K562 (cell line): ENCODE measurements at regions not wholly inside any gene's neighbourhood (a gene's known extent, or its start where the extent isn't known, plus 50 kb on each side); places are given as distances from the start of the nearest gene placed in this dataset.

Experiments
- TF ChIP-seq, protein P1 (sequence below): fragments of 450-650 bp; IDR thresholded peaks from 2 replicates; pipeline ENCODE4 v1.6.1; 2016; ENCODE audit warnings: mild to moderate bottlenecking, moderate library complexity

DNA sequence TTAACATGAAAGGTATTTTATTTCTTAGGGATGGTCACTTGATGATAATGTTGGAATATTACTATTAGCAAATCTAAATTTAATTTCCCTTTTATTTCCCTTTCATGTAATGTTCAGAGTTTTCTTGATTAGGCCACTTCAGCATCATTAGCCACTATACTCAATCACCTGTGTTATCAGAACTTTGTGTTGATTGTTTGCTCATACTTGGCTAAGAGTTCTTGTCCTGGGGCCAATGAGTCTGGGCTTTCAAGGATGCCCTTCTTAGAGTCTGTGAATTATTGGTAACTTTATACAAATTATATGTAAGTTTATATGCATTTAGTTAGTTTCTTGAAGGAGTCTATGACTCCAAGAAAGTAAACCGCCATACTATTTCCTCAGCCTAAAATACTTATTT is 408.0 kb upstream of the DDX18 start (continued):
- TF ChIP-seq, protein P1, sequence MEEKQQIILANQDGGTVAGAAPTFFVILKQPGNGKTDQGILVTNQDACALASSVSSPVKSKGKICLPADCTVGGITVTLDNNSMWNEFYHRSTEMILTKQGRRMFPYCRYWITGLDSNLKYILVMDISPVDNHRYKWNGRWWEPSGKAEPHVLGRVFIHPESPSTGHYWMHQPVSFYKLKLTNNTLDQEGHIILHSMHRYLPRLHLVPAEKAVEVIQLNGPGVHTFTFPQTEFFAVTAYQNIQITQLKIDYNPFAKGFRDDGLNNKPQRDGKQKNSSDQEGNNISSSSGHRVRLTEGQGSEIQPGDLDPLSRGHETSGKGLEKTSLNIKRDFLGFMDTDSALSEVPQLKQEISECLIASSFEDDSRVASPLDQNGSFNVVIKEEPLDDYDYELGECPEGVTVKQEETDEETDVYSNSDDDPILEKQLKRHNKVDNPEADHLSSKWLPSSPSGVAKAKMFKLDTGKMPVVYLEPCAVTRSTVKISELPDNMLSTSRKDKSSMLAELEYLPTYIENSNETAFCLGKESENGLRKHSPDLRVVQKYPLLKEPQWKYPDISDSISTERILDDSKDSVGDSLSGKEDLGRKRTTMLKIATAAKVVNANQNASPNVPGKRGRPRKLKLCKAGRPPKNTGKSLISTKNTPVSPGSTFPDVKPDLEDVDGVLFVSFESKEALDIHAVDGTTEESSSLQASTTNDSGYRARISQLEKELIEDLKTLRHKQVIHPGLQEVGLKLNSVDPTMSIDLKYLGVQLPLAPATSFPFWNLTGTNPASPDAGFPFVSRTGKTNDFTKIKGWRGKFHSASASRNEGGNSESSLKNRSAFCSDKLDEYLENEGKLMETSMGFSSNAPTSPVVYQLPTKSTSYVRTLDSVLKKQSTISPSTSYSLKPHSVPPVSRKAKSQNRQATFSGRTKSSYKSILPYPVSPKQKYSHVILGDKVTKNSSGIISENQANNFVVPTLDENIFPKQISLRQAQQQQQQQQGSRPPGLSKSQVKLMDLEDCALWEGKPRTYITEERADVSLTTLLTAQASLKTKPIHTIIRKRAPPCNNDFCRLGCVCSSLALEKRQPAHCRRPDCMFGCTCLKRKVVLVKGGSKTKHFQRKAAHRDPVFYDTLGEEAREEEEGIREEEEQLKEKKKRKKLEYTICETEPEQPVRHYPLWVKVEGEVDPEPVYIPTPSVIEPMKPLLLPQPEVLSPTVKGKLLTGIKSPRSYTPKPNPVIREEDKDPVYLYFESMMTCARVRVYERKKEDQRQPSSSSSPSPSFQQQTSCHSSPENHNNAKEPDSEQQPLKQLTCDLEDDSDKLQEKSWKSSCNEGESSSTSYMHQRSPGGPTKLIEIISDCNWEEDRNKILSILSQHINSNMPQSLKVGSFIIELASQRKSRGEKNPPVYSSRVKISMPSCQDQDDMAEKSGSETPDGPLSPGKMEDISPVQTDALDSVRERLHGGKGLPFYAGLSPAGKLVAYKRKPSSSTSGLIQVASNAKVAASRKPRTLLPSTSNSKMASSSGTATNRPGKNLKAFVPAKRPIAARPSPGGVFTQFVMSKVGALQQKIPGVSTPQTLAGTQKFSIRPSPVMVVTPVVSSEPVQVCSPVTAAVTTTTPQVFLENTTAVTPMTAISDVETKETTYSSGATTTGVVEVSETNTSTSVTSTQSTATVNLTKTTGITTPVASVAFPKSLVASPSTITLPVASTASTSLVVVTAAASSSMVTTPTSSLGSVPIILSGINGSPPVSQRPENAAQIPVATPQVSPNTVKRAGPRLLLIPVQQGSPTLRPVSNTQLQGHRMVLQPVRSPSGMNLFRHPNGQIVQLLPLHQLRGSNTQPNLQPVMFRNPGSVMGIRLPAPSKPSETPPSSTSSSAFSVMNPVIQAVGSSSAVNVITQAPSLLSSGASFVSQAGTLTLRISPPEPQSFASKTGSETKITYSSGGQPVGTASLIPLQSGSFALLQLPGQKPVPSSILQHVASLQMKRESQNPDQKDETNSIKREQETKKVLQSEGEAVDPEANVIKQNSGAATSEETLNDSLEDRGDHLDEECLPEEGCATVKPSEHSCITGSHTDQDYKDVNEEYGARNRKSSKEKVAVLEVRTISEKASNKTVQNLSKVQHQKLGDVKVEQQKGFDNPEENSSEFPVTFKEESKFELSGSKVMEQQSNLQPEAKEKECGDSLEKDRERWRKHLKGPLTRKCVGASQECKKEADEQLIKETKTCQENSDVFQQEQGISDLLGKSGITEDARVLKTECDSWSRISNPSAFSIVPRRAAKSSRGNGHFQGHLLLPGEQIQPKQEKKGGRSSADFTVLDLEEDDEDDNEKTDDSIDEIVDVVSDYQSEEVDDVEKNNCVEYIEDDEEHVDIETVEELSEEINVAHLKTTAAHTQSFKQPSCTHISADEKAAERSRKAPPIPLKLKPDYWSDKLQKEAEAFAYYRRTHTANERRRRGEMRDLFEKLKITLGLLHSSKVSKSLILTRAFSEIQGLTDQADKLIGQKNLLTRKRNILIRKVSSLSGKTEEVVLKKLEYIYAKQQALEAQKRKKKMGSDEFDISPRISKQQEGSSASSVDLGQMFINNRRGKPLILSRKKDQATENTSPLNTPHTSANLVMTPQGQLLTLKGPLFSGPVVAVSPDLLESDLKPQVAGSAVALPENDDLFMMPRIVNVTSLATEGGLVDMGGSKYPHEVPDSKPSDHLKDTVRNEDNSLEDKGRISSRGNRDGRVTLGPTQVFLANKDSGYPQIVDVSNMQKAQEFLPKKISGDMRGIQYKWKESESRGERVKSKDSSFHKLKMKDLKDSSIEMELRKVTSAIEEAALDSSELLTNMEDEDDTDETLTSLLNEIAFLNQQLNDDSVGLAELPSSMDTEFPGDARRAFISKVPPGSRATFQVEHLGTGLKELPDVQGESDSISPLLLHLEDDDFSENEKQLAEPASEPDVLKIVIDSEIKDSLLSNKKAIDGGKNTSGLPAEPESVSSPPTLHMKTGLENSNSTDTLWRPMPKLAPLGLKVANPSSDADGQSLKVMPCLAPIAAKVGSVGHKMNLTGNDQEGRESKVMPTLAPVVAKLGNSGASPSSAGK = no peak
